ENCODE measurements at regions not wholly inside any gene's neighbourhood (a gene's known extent, or its start where the extent isn't known, plus 50 kb on each side); places are given as distances from the start of the nearest gene placed in this dataset.

DNA sequence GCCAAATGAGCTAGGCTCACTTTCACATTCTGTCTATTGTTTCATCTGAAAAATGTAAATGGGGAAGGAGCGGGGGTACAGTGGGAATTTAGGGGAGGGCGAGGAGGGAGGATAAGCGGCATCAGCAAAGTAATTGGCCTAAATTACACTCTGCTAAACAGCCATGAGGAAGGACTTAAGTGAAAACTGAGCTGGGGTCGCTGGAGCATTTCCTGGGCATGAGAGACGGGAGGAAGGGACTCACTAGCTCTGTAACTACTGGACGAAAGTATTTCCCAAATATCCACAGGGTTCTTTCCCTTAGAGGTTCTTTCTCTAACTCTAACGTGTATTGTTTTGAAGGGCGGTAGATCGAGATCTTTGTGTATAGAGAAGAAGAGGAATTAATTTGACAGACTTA, 418.0 kb downstream of the SOX2 start:
- Histone ChIP-seq H3K36me3 (ENCODE audit: control insufficient read depth, insufficient read depth, low read length) (no peaks in the 10 kb centered on the region), H3K27ac (ENCODE audit: low read length) (no peak overlapping the region), H3K4me1 (ENCODE audit: control insufficient read depth, insufficient read depth, low read length) (no peaks in the 10 kb centered on the region), H3K9me3 (ENCODE audit: control insufficient read depth, insufficient read depth, low read depth, low read length) (no peaks in the 10 kb centered on the region), H3K4me3 (ENCODE audit: low read depth in 2 of 2, low read length in 2 of 2) (no peak overlapping the region), H3K27me3 (ENCODE audit: control insufficient read depth, insufficient read depth, low read length) (no peaks in the 10 kb centered on the region)
- ChIA-PET CTCF (no interaction called here), POLR2A (no interaction called here)
- in situ Hi-C loops (cut with HindIII; ENCODE audit: low pct_unique_long_range_greater_than_20kb, low sequenced_read_pairs) = no loop called here
- TF ChIP-seq, protein P1, sequence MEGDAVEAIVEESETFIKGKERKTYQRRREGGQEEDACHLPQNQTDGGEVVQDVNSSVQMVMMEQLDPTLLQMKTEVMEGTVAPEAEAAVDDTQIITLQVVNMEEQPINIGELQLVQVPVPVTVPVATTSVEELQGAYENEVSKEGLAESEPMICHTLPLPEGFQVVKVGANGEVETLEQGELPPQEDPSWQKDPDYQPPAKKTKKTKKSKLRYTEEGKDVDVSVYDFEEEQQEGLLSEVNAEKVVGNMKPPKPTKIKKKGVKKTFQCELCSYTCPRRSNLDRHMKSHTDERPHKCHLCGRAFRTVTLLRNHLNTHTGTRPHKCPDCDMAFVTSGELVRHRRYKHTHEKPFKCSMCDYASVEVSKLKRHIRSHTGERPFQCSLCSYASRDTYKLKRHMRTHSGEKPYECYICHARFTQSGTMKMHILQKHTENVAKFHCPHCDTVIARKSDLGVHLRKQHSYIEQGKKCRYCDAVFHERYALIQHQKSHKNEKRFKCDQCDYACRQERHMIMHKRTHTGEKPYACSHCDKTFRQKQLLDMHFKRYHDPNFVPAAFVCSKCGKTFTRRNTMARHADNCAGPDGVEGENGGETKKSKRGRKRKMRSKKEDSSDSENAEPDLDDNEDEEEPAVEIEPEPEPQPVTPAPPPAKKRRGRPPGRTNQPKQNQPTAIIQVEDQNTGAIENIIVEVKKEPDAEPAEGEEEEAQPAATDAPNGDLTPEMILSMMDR (IDR thresholded peaks at IDR 0.05) = no peak
- TF ChIP-seq POLR2AphosphoS5 (IDR thresholded peaks at IDR 0.05; ENCODE audit: low read depth, low read length) = no peak
- TF ChIP-seq SIN3A (IDR thresholded peaks at IDR 0.05; ENCODE audit: borderline replicate concordance, insufficient read depth, low read depth, low read length) = no peak
- no peak for TF ChIP-seq REST (IDR thresholded peaks at IDR 0.05; ENCODE audit: insufficient read depth in 1 of 2, low read depth in 2 of 2, low read length in 1 of 2)
- no peak for TF ChIP-seq TCF7L2 (IDR thresholded peaks at IDR 0.05; ENCODE audit: low read depth, low read length)
- DNase-seq (ENCODE audit: low read depth, low spot score) (no peak), ATAC-seq (no peak)
- no TSS peak for BruUV-seq (replicated peaks)
- intact Hi-C loops (cut with micrococcal nuclease; ENCODE audit: unreplicated experiment) = no loop called here

GRCh38 chr3:182133752-182134151, 422.0 kb downstream of the SOX2 start:
- ChIA-PET CTCF (no interaction called here), POLR2A (no interaction called here)
- no peaks in the 10 kb centered on the region for H3K27me3 ChIP-seq (ENCODE audit: control insufficient read depth, insufficient read depth, low read length)
- H3K36me3 ChIP-seq (ENCODE audit: control insufficient read depth, insufficient read depth, low read length) = no peaks in the 10 kb centered on the region
- H3K27ac ChIP-seq (ENCODE audit: low read length) = no peak overlapping the region
- intact Hi-C loops (cut with micrococcal nuclease; ENCODE audit: unreplicated experiment) = no loop called here
- H3K4me3 ChIP-seq (ENCODE audit: low read depth in 2 of 2, low read length in 2 of 2) = no peak overlapping the region
- in situ Hi-C loops (cut with HindIII; ENCODE audit: low pct_unique_long_range_greater_than_20kb, low sequenced_read_pairs) = no loop called here
- H3K4me1 ChIP-seq (ENCODE audit: control insufficient read depth, insufficient read depth, low read length) = no peaks in the 10 kb centered on the region
- DNase-seq (ENCODE audit: low read depth, low spot score) (no peak), ATAC-seq (no peak)
- TF ChIP-seq POLR2AphosphoS5 (IDR thresholded peaks at IDR 0.05; ENCODE audit: low read depth, low read length) = no peak
- TF ChIP-seq, protein P1 (IDR thresholded peaks at IDR 0.05) = no peak
- no peak for TF ChIP-seq REST (IDR thresholded peaks at IDR 0.05; ENCODE audit: insufficient read depth in 1 of 2, low read depth in 2 of 2, low read length in 1 of 2)
- no peak for TF ChIP-seq TCF7L2 (IDR thresholded peaks at IDR 0.05; ENCODE audit: low read depth, low read length)
- TF ChIP-seq SIN3A (IDR thresholded peaks at IDR 0.05; ENCODE audit: borderline replicate concordance, insufficient read depth, low read depth, low read length) = no peak
- no peaks in the 10 kb centered on the region for H3K9me3 ChIP-seq (ENCODE audit: control insufficient read depth, insufficient read depth, low read depth, low read length)
- no TSS peak for BruUV-seq (replicated peaks)

All from Panc1 (cell line).